ENCODE measurements at regions not wholly inside any gene's neighbourhood (a gene's known extent, or its start where the extent isn't known, plus 50 kb on each side); places are given as distances from the start of the nearest gene placed in this dataset.

DNA sequence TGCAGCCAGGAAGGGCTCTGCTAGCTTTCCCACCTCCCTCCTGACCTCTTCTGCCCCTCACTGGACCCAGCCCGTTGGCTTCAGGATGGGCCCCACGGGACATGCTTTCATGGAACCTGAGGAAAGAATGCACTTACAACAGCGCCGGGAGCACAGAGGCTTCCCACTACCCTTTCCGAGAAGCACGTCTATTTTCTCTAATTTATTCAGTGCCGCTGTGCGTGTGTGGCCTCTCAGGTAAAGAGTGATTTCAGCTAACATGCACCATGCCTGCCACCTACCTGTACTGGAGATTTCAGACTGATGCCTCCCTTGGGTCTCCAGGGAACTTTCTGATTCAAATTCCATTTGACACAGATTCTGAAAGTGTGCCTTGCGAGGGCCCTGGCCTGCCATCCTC is 140.1 kb downstream of the CYLD start:
- TF ChIP-seq EZH2 (IDR thresholded peaks at IDR 0.05; ENCODE audit: low read length, unreplicated experiment) (no peak), EZH2phosphoT487 (IDR thresholded peaks at IDR 0.05; ENCODE audit: borderline replicate concordance, low read length) (no peak)
- TF ChIP-seq, protein P1, sequence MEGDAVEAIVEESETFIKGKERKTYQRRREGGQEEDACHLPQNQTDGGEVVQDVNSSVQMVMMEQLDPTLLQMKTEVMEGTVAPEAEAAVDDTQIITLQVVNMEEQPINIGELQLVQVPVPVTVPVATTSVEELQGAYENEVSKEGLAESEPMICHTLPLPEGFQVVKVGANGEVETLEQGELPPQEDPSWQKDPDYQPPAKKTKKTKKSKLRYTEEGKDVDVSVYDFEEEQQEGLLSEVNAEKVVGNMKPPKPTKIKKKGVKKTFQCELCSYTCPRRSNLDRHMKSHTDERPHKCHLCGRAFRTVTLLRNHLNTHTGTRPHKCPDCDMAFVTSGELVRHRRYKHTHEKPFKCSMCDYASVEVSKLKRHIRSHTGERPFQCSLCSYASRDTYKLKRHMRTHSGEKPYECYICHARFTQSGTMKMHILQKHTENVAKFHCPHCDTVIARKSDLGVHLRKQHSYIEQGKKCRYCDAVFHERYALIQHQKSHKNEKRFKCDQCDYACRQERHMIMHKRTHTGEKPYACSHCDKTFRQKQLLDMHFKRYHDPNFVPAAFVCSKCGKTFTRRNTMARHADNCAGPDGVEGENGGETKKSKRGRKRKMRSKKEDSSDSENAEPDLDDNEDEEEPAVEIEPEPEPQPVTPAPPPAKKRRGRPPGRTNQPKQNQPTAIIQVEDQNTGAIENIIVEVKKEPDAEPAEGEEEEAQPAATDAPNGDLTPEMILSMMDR (conservative IDR thresholded peaks at IDR 0.05; ENCODE audit: low read depth, low read length), result no peak

Measured in PC-3 (cell line).